PC-9 (cell line): ENCODE measurements at regions not wholly inside any gene's neighbourhood (a gene's known extent, or its start where the extent isn't known, plus 50 kb on each side); places are given as distances from the start of the nearest gene placed in this dataset.

ENCODE experiments used
- BruUV-seq: library from RNA; stranded (reverse); fragments of 400-500 nt; replicated peaks from 2 replicates; lab custom pipeline; 2021; lab: Mats Ljungman, UMichigan
- CTCF ChIA-PET: fragments of 300-600 bp; sonication (Branson Sonifier 250); formaldehyde crosslinking; loops from one replicate; lab custom pipeline; 2022; ENCODE audit warnings: antibody characterized with exemption; lab: Charles Lee
- POLR2A ChIA-PET: fragments of 300-600 bp; sonication (Branson Sonifier 250); formaldehyde crosslinking; loops from one replicate; lab custom pipeline; 2022; ENCODE audit warnings: antibody characterized with exemption; ENCODE audit not compliant: unreplicated experiment; lab: Charles Lee
- DNase-seq, 2 experiments: peaks; one replicate each; pipeline versions ENCODE4 v3.0.0 to v3.0.0-alpha.2; 2015 to 2022; ENCODE audit warnings: mixed read lengths in 1 of 2
- H2AFZ ChIP-seq: fragments of 200-600 bp; sonication (generic); 2 replicates; pipeline ENCODE4 v1.8.1; 2017; ENCODE audit warnings: antibody characterized with exemption
- H3F3A ChIP-seq: fragments of 200-600 bp; sonication (generic); 2 replicates; pipeline ENCODE4 v1.8.1; 2017; ENCODE audit warnings: antibody characterized with exemption, mild to moderate bottlenecking, low read depth; ENCODE audit not compliant: insufficient read depth
- H3K27ac ChIP-seq: fragments of 200-600 bp; sonication (generic); 2 replicates; pipeline ENCODE4 v1.6.1; 2016; ENCODE audit warnings: mixed run types
- H3K27me3 ChIP-seq: fragments of 200-600 bp; sonication (generic); 2 replicates; pipeline ENCODE4 v1.6.1; 2016; ENCODE audit warnings: low read depth, mixed run types; ENCODE audit not compliant: insufficient read depth
- H3K36me3 ChIP-seq: fragments of 200-600 bp; sonication (generic); 2 replicates; pipeline ENCODE4 v1.6.1; 2016; ENCODE audit warnings: low read depth, mixed run types
- H3K4me1 ChIP-seq: fragments of 200-600 bp; sonication (generic); replicated peaks from 2 replicates; pipeline ENCODE4 v1.6.1; 2016; ENCODE audit warnings: mixed run types; ENCODE audit not compliant: insufficient read depth
- H3K4me2 ChIP-seq: fragments of 200-600 bp; sonication (generic); 2 replicates; pipeline ENCODE4 v1.6.1; 2017; ENCODE audit warnings: mixed run types
- H3K4me3 ChIP-seq: fragments of 200-600 bp; sonication (generic); 2 replicates; pipeline ENCODE4 v1.6.1; 2016; ENCODE audit warnings: mixed run types
- H3K79me2 ChIP-seq: fragments of 200-600 bp; sonication (generic); 2 replicates; pipeline ENCODE4 v1.6.1; 2017; ENCODE audit warnings: low read depth, mixed run types
- H3K9me2 ChIP-seq: fragments of 200-600 bp; sonication (generic); 2 replicates; pipeline ENCODE4 v1.8.1; 2017; ENCODE audit warnings: mild to moderate bottlenecking; ENCODE audit not compliant: insufficient read depth
- H3K9me3 ChIP-seq: fragments of 200-600 bp; sonication (generic); 2 replicates; pipeline ENCODE4 v1.8.1; 2016; ENCODE audit warnings: low read depth; ENCODE audit not compliant: insufficient read depth
- H4K20me1 ChIP-seq: fragments of 200-600 bp; sonication (generic); 2 replicates; pipeline ENCODE4 v1.8.1; 2017; ENCODE audit not compliant: insufficient read depth
- CTCF ChIP-seq: fragments of 200-600 bp; sonication (generic); conservative IDR thresholded peaks from 2 replicates; pipeline ENCODE4 v1.6.1; 2017; ENCODE audit warnings: mixed run types, antibody characterized with exemption, mild to moderate bottlenecking, moderate library complexity
- EZH2 ChIP-seq: fragments of 200-600 bp; sonication (generic); IDR thresholded peaks from 2 replicates; pipeline ENCODE4 v1.8.0; 2017; ENCODE audit warnings: antibody characterized with exemption, low read depth
- intact Hi-C: fragments of 100-400 bp; cut with micrococcal nuclease; formaldehyde crosslinking; loops from one replicate; pipeline ENCODE4 v1.10.0; 2022; ENCODE audit not compliant: unreplicated experiment

- Histone ChIP-seq H3K9me3 (peaks cover 7% of the 10 kb centered on the region), H3K27ac (no peak overlapping the region), H3K9me2 (no peaks in the 10 kb centered on the region), H3K27me3 (no peaks in the 10 kb centered on the region), H3K36me3 (no peaks in the 10 kb centered on the region), H4K20me1 (no peaks in the 10 kb centered on the region), H3K4me1 (peaks cover 40% of the 10 kb centered on the region), H3K4me3 (no peak overlapping the region), H3F3A (peaks cover 4% of the 10 kb centered on the region; the same call in 1 of the 2 replicates), H3K4me2 (no peak overlapping the region), H3K79me2 (no peaks in the 10 kb centered on the region), H2AFZ (no peak overlapping the region)
- intact Hi-C loops = loop anchor here (10.0 kb wide), 1 partner anchor 526 kb away; no protein-coding TSS in a partner anchor
- BruUV-seq = no TSS peak
- TF ChIP-seq EZH2 (no peak), CTCF (no peak)
- no peak for DNase-seq
- ChIA-PET POLR2A (no interaction called here), CTCF (no interaction called here)
Observed at GRCh38 chr2:223220658-223220925, 168.6 kb downstream of the KCNE4 start.

- peaks cover 40% of the 10 kb centered on the region for H3K4me1 ChIP-seq
- H3K4me2 ChIP-seq = no peak overlapping the region
- ChIA-PET POLR2A (no interaction called here), CTCF (interaction anchor here (0.5 kb wide), 1 partner anchor 1427 kb away, joined by 4 read pairs; no protein-coding TSS in a partner anchor)
- peaks cover 3% of the 10 kb centered on the region for H3K9me3 ChIP-seq
- no peak for DNase-seq
- BruUV-seq = no TSS peak
- H3K27me3 ChIP-seq = no peaks in the 10 kb centered on the region
- no peak overlapping the region for H3K4me3 ChIP-seq
- no peak for TF ChIP-seq CTCF
- TF ChIP-seq EZH2 = no peak
- H3K79me2 ChIP-seq = no peaks in the 10 kb centered on the region
- H4K20me1 ChIP-seq = no peaks in the 10 kb centered on the region
- no peaks in the 10 kb centered on the region for H3K36me3 ChIP-seq
- H2AFZ ChIP-seq = no peak overlapping the region
- H3K27ac ChIP-seq = no peak overlapping the region
- no peaks in the 10 kb centered on the region for H3K9me2 ChIP-seq
- intact Hi-C loops = loop anchor here (10.0 kb wide), 1 partner anchor 526 kb away; no protein-coding TSS in a partner anchor
- peaks cover 4% of the 10 kb centered on the region; the same call in 1 of the 2 replicates for H3F3A ChIP-seq
Observed at GRCh38 chr2:223221139-223221835, 169.3 kb downstream of the KCNE4 start.

GRCh38 chr2:223222397-223222796, 170.4 kb downstream of the KCNE4 start:
- TF ChIP-seq CTCF = no peak
- no peak for TF ChIP-seq EZH2

More at GRCh38 chr2:223222397-223222796, 170.4 kb downstream of the KCNE4 start:
- no TSS peak for BruUV-seq
- peaks cover 35% of the 10 kb centered on the region for H3K4me1 ChIP-seq
- no peaks in the 10 kb centered on the region for H3K36me3 ChIP-seq
- H3K27me3 ChIP-seq = no peaks in the 10 kb centered on the region
- peak overlapping the region; percentile 40 for H3K27ac ChIP-seq
- intact Hi-C loops = loop anchor here (10.0 kb wide), 1 partner anchor 528 kb away; no protein-coding TSS in a partner anchor
- no peaks in the 10 kb centered on the region for H4K20me1 ChIP-seq
- H2AFZ ChIP-seq = no peak overlapping the region
- CTCF ChIA-PET = no interaction called here
- DNase-seq = peak; percentile 16 to 79
- peaks cover 3% of the 10 kb centered on the region for H3K9me3 ChIP-seq
- peaks cover 4% of the 10 kb centered on the region; the same call in 1 of the 2 replicates for H3F3A ChIP-seq
- H3K79me2 ChIP-seq = no peaks in the 10 kb centered on the region
- POLR2A ChIA-PET = no interaction called here
- peak overlapping the region; percentile 15; the same call in 1 of the 2 replicates for H3K4me2 ChIP-seq
- no peak overlapping the region for H3K4me3 ChIP-seq
- no peaks in the 10 kb centered on the region for H3K9me2 ChIP-seq
